Mesothelial cell of epicardium (in vitro differentiated cells): ENCODE measurements at regions not wholly inside any gene's neighbourhood (a gene's known extent, or its start where the extent isn't known, plus 50 kb on each side); places are given as distances from the start of the nearest gene placed in this dataset.

Source experiments
- DNase-seq, 2 experiments: peaks; one replicate each; pipeline ENCODE4 v3.0.0; 2021; ENCODE audit warnings: low spot score in 2 of 2; ENCODE audit not compliant: unreplicated experiment in 2 of 2
- H3K27ac Mint-ChIP-seq: 2 replicates; pipeline ENCODE4 v1.8.0; 2021; ENCODE audit warnings: mixed read lengths
- H3K27me3 Mint-ChIP-seq: 2 replicates; pipeline ENCODE4 v1.8.0; 2021; ENCODE audit warnings: low read depth, mixed read lengths
- H3K36me3 Mint-ChIP-seq: 2 replicates; pipeline ENCODE4 v1.8.0; 2021; ENCODE audit warnings: mixed read lengths
- H3K4me1 Mint-ChIP-seq: 2 replicates; pipeline ENCODE4 v1.8.0; 2021; ENCODE audit warnings: mixed read lengths
- H3K4me3 Mint-ChIP-seq: 2 replicates; pipeline ENCODE4 v1.8.0; 2021; ENCODE audit warnings: mild to moderate bottlenecking, moderate library complexity, mixed read lengths
- H3K9me3 Mint-ChIP-seq: 2 replicates; pipeline ENCODE4 v1.8.0; 2021; ENCODE audit warnings: mixed read lengths
- CTCF ChIP-seq: fragments of 200-600 bp; sonication (generic); IDR thresholded peaks from one replicate; pipeline ENCODE4 v1.5.0; 2021; ENCODE audit warnings: antibody characterized with exemption; ENCODE audit not compliant: unreplicated experiment

- Mint-ChIP-seq H3K4me1 (peaks cover 45% of the 10 kb centered on the region), H3K27ac (no peak overlapping the region), H3K27me3 (no peaks in the 10 kb centered on the region), H3K4me3 (no peak overlapping the region), H3K36me3 (no peaks in the 10 kb centered on the region), H3K9me3 (peaks cover 2% of the 10 kb centered on the region)
- no peak for DNase-seq
- no peak for TF ChIP-seq CTCF
Observed at GRCh38 chr1:80536461-80536860, 1264.3 kb upstream of the ADGRL2 start.

- peaks cover 43% of the 10 kb centered on the region for H3K4me1 Mint-ChIP-seq
- H3K27me3 Mint-ChIP-seq: no peaks in the 10 kb centered on the region
- no peak for TF ChIP-seq CTCF
- H3K27ac Mint-ChIP-seq: no peak overlapping the region
- DNase-seq: no peak
- H3K4me3 Mint-ChIP-seq: no peak overlapping the region
- H3K36me3 Mint-ChIP-seq: no peaks in the 10 kb centered on the region
- no peaks in the 10 kb centered on the region for H3K9me3 Mint-ChIP-seq
Observed at GRCh38 chr1:80535466-80535865, 1265.3 kb upstream of the ADGRL2 start.

- no peak overlapping the region for H3K4me3 Mint-ChIP-seq
- no peak for TF ChIP-seq CTCF
- H3K27ac Mint-ChIP-seq: peak overlapping the region; percentile 37
- no peaks in the 10 kb centered on the region for H3K27me3 Mint-ChIP-seq
- DNase-seq: no peak
- H3K36me3 Mint-ChIP-seq: no peaks in the 10 kb centered on the region
- H3K9me3 Mint-ChIP-seq: no peaks in the 10 kb centered on the region
- H3K4me1 Mint-ChIP-seq: peaks cover 36% of the 10 kb centered on the region
Observed at GRCh38 chr1:80534606-80535360, 1266.0 kb upstream of the ADGRL2 start.

- DNase-seq: no peak
- Mint-ChIP-seq H3K4me3 (no peak overlapping the region), H3K36me3 (no peaks in the 10 kb centered on the region), H3K27ac (peak overlapping the region; percentile 28), H3K27me3 (no peaks in the 10 kb centered on the region), H3K9me3 (no peaks in the 10 kb centered on the region), H3K4me1 (peaks cover 35% of the 10 kb centered on the region)
- TF ChIP-seq CTCF: no peak
Observed at GRCh38 chr1:80533775-80534334, 1266.9 kb upstream of the ADGRL2 start.

GRCh38 chr1:80533093-80533492 lies 1267.6 kb upstream of the ADGRL2 start:
- Mint-ChIP-seq H3K36me3 (no peaks in the 10 kb centered on the region), H3K27ac (no peak overlapping the region), H3K4me1 (peaks cover 35% of the 10 kb centered on the region), H3K9me3 (no peaks in the 10 kb centered on the region), H3K4me3 (no peak overlapping the region), H3K27me3 (no peaks in the 10 kb centered on the region)
- no peak for DNase-seq
- no peak for TF ChIP-seq CTCF
